HCT116 (cell line): ENCODE measurements at regions not wholly inside any gene's neighbourhood (a gene's known extent, or its start where the extent isn't known, plus 50 kb on each side); places are given as distances from the start of the nearest gene placed in this dataset.

Experiments
- ATAC-seq: fragments of 200-7000 bp; cut with Tn5 transposase; 2 replicates; pipeline ENCODE4 v1.9.1; 2020; ENCODE audit warnings: mild to moderate bottlenecking, moderate library complexity
- BruUV-seq: library from RNA; stranded (reverse); fragments of 400-500 nt; replicated peaks from 2 replicates; lab custom pipeline; 2021; lab: Mats Ljungman, UMichigan
- CTCF ChIA-PET: fragments of 300-600 bp; sonication (Branson Sonifier 250); formaldehyde crosslinking; loops from one replicate; lab custom pipeline; 2021; ENCODE audit warnings: antibody characterized with exemption; lab: Charles Lee
- POLR2A ChIA-PET: fragments of 300-600, 350-600 bp; sonication (Branson Sonifier 250); formaldehyde crosslinking; loops from one replicate; lab custom pipeline; 2021; ENCODE audit warnings: antibody characterized with exemption; lab: Charles Lee
- RAD21 ChIA-PET, 2 experiments: fragments of 300-600 bp; sonication (Branson Sonifier 250); formaldehyde crosslinking; loops; one replicate each; lab custom pipeline; 2023; ENCODE audit warnings: low total read pairs in 2 of 2; ENCODE audit not compliant: uncharacterized antibody in 2 of 2, unreplicated experiment in 2 of 2, low non-redundant PET in 1 of 2; lab: Charles Lee
- DNase-seq: peaks from one replicate; pipeline ENCODE4 v3.0.0-alpha.2; 2010; ENCODE audit warnings: low read depth, low spot score
- H2AFZ ChIP-seq: fragments of 200-600 bp; shearing (Covaris generic), sonication (generic); 2 replicates; pipeline ENCODE4 v1.6.1; 2017; ENCODE audit warnings: low read depth, mixed run types, mixed read lengths, antibody characterized with exemption, low read length; ENCODE audit not compliant: poor library complexity, severe bottlenecking
- H3K27ac ChIP-seq: 2 replicates; pipeline ENCODE4 v1.5.1; 2012; ENCODE audit warnings: low read depth, low read length
- H3K27me3 ChIP-seq: fragments of 200-600 bp; sonication (generic); 2 replicates; pipeline ENCODE4 v1.6.1; 2016; ENCODE audit warnings: mixed run types, low read length, mixed read lengths; ENCODE audit not compliant: insufficient read depth
- H3K36me3 ChIP-seq, 2 experiments: fragments of 200-500 bp in 1 of 2; fragments of 200-600 bp in 1 of 2; sonication (Bioruptor generic) in 1 of 2; sonication (generic) in 1 of 2; 2 replicates each; pipeline versions ENCODE4 v1.5.1 to v1.6.1; 2014 to 2016; ENCODE audit warnings: low read length in 2 of 2, inconsistent platforms in 1 of 2, mixed read lengths in 1 of 2, mixed run types in 1 of 2; ENCODE audit not compliant: insufficient read depth in 2 of 2, control insufficient read depth in 1 of 2
- H3K4me1 ChIP-seq, 2 experiments: fragments of 200-600 bp in 1 of 2; sonication (generic) in 1 of 2; 2 replicates each; pipeline versions ENCODE4 v1.5.1 to v1.6.1; 2012 to 2017; ENCODE audit warnings: low read length in 2 of 2, inconsistent platforms in 1 of 2, mild to moderate bottlenecking in 1 of 2, mixed read lengths in 1 of 2, mixed run types in 1 of 2, moderate library complexity in 1 of 2; ENCODE audit not compliant: insufficient read depth in 2 of 2, control insufficient read depth in 1 of 2
- H3K4me2 ChIP-seq: fragments of 200-600 bp; sonication (generic); 2 replicates; pipeline ENCODE4 v1.6.1; 2017; ENCODE audit warnings: mixed run types, low read length, mixed read lengths
- H3K4me3 ChIP-seq, 2 experiments: fragments of 200-600 bp in 1 of 2; sonication (generic) in 1 of 2; replicated peaks in 1 of 2; 2 replicates each; pipeline ENCODE4 v1.5.1; 2011 to 2016; ENCODE audit warnings: low read length in 2 of 2, control low read depth in 1 of 2, low read depth in 1 of 2, mild to moderate bottlenecking in 1 of 2, mixed read lengths in 1 of 2, mixed run types in 1 of 2
- H3K79me2 ChIP-seq: fragments of 200-600 bp; sonication (generic); 2 replicates; pipeline ENCODE4 v1.6.1; 2017; ENCODE audit warnings: mild to moderate bottlenecking, mixed run types, low read length, moderate library complexity, mixed read lengths; ENCODE audit not compliant: insufficient read depth
- H3K9ac ChIP-seq: fragments of 200-600 bp; sonication (generic); 2 replicates; pipeline ENCODE4 v1.6.1; 2016; ENCODE audit warnings: low read length, mixed read lengths
- H3K9me2 ChIP-seq: fragments of 200-600 bp; sonication (generic), shearing (Covaris generic); 2 replicates; pipeline ENCODE4 v1.6.1; 2017; ENCODE audit warnings: mixed run types, mild to moderate bottlenecking, moderate library complexity; ENCODE audit not compliant: insufficient read depth
- H3K9me3 ChIP-seq, 2 experiments: fragments of 200-500 bp in 1 of 2; fragments of 200-600 bp in 1 of 2; sonication (Bioruptor generic) in 1 of 2; sonication (generic) in 1 of 2; 2 replicates each; pipeline ENCODE4 v1.6.1; 2014 to 2017; ENCODE audit warnings: low read length in 2 of 2, mixed read lengths in 2 of 2, inconsistent platforms in 1 of 2, low read depth in 1 of 2, mild to moderate bottlenecking in 1 of 2, mixed run types in 1 of 2, moderate library complexity in 1 of 2; ENCODE audit not compliant: control insufficient read depth in 1 of 2, insufficient read depth in 1 of 2
- H4K20me1 ChIP-seq: fragments of 200-600 bp; sonication (generic), shearing (Covaris generic); 2 replicates; pipeline ENCODE4 v1.6.1; 2017; ENCODE audit warnings: mixed run types, mild to moderate bottlenecking, moderate library complexity; ENCODE audit not compliant: insufficient read depth
- EGR1 ChIP-seq: IDR thresholded peaks from 2 replicates; pipeline ENCODE4 v1.6.1; 2012; ENCODE audit warnings: low read depth
- ELF1 ChIP-seq: IDR thresholded peaks from 2 replicates; pipeline ENCODE4 v1.6.1; 2012; ENCODE audit warnings: low read depth, borderline replicate concordance
- EZH2 ChIP-seq: fragments of 200-600 bp; sonication (generic); IDR thresholded peaks from 2 replicates; pipeline ENCODE4 v1.6.1; 2017; ENCODE audit warnings: antibody characterized with exemption, mixed run types
- EZH2phosphoT487 ChIP-seq: fragments of 200-600 bp; IDR thresholded peaks from 2 replicates; pipeline ENCODE4 v1.6.1; 2018; ENCODE audit warnings: antibody characterized with exemption, borderline replicate concordance
- FOSL1 ChIP-seq: IDR thresholded peaks from 2 replicates; pipeline ENCODE4 v1.6.1; 2012; ENCODE audit warnings: low read depth
- JUND ChIP-seq: IDR thresholded peaks from 2 replicates; pipeline ENCODE4 v1.6.1; 2012
- POLR2A ChIP-seq: IDR thresholded peaks from 2 replicates; pipeline ENCODE4 v1.7.0; 2011; ENCODE audit warnings: borderline replicate concordance; ENCODE audit not compliant: insufficient read depth, insufficient read length; ENCODE audit errors: extremely low read depth
- POLR2AphosphoS5 ChIP-seq: IDR thresholded peaks from 2 replicates; pipeline ENCODE4 v1.6.1; 2011; ENCODE audit warnings: mild to moderate bottlenecking, low read depth, low read length, moderate library complexity
- RAD21 ChIP-seq: IDR thresholded peaks from 2 replicates; pipeline ENCODE4 v1.6.1; 2012; ENCODE audit warnings: low read depth, mild to moderate bottlenecking
- SIN3A ChIP-seq: IDR thresholded peaks from 2 replicates; pipeline ENCODE4 v1.6.1; 2012; ENCODE audit warnings: low read depth
- SP1 ChIP-seq: IDR thresholded peaks from 2 replicates; pipeline ENCODE4 v1.6.1; 2012; ENCODE audit warnings: low read depth
- SRF ChIP-seq: IDR thresholded peaks from 2 replicates; pipeline ENCODE4 v1.6.1; 2012; ENCODE audit warnings: low read depth
- TCF7L2 ChIP-seq: IDR thresholded peaks from 2 replicates; pipeline ENCODE4 v1.7.0; 2011; ENCODE audit warnings: borderline replicate concordance, inconsistent platforms; ENCODE audit not compliant: insufficient read depth, insufficient read length; ENCODE audit errors: extremely low read depth
- YY1 ChIP-seq: IDR thresholded peaks from 2 replicates; pipeline ENCODE4 v1.6.1; 2011; ENCODE audit warnings: low read length, low read depth, moderate library complexity, mild to moderate bottlenecking; ENCODE audit not compliant: insufficient replicate concordance; ENCODE audit errors: extremely low read depth
- ZFX ChIP-seq: fragments of 450-650 bp; IDR thresholded peaks from 2 replicates; pipeline ENCODE4 v1.6.1; 2017
- ZNF274 ChIP-seq: fragments of 200-500 bp; sonication (Bioruptor generic); IDR thresholded peaks from 2 replicates; pipeline ENCODE4 v1.6.1; 2014; ENCODE audit warnings: mild to moderate bottlenecking, low read depth, low read length, inconsistent platforms
- intact Hi-C: fragments of 100-400 bp; cut with micrococcal nuclease; formaldehyde crosslinking; loops from 2 replicates; pipeline ENCODE4 v1.10.0; 2022
- TF ChIP-seq, protein P1 (sequence below): IDR thresholded peaks from 2 replicates; pipeline ENCODE4 v1.6.1; 2012; ENCODE audit warnings: low read depth
- TF ChIP-seq, protein P2 (sequence below): IDR thresholded peaks from 2 replicates; pipeline ENCODE4 v1.6.1; 2012

GRCh38 chr16:34801875-34802274 is 1342.5 kb downstream of the TP53TG3F start:
- H3K9me2 ChIP-seq, result no peaks in the 10 kb centered on the region
- H3K9me3 ChIP-seq, result peaks cover 0 to 4% of the 10 kb centered on the region in 2 experiments; a peak in 2 of 4 replicates
- ATAC-seq (no peak), DNase-seq (no peak)
- H3K27me3 ChIP-seq, result no peaks in the 10 kb centered on the region
- H3K4me2 ChIP-seq, result no peak overlapping the region
- H3K36me3 ChIP-seq, result no peaks in the 10 kb centered on the region
- no peak overlapping the region for H3K9ac ChIP-seq
- BruUV-seq, result no TSS peak
- no peak overlapping the region for H3K4me3 ChIP-seq
- H3K27ac ChIP-seq, result no peak overlapping the region
- RAD21 ChIA-PET, result no interaction called here
- H3K79me2 ChIP-seq, result no peaks in the 10 kb centered on the region
- intact Hi-C loops, result no loop called here
- no peak overlapping the region for H2AFZ ChIP-seq
- CTCF ChIA-PET, result no interaction called here
- POLR2A ChIA-PET, result no interaction called here
- H3K4me1 ChIP-seq, result no peaks in the 10 kb centered on the region
- TF ChIP-seq RAD21 (no peak), SP1 (no peak), POLR2AphosphoS5 (no peak), ZNF274 (no peak), JUND (no peak), ZFX (no peak), POLR2A (no peak), EGR1 (no peak), EZH2phosphoT487 (no peak), FOSL1 (no peak), SRF (no peak), EZH2 (no peak), ELF1 (no peak), TCF7L2 (no peak), SIN3A (no peak), YY1 (no peak)
- TF ChIP-seq, protein P1, sequence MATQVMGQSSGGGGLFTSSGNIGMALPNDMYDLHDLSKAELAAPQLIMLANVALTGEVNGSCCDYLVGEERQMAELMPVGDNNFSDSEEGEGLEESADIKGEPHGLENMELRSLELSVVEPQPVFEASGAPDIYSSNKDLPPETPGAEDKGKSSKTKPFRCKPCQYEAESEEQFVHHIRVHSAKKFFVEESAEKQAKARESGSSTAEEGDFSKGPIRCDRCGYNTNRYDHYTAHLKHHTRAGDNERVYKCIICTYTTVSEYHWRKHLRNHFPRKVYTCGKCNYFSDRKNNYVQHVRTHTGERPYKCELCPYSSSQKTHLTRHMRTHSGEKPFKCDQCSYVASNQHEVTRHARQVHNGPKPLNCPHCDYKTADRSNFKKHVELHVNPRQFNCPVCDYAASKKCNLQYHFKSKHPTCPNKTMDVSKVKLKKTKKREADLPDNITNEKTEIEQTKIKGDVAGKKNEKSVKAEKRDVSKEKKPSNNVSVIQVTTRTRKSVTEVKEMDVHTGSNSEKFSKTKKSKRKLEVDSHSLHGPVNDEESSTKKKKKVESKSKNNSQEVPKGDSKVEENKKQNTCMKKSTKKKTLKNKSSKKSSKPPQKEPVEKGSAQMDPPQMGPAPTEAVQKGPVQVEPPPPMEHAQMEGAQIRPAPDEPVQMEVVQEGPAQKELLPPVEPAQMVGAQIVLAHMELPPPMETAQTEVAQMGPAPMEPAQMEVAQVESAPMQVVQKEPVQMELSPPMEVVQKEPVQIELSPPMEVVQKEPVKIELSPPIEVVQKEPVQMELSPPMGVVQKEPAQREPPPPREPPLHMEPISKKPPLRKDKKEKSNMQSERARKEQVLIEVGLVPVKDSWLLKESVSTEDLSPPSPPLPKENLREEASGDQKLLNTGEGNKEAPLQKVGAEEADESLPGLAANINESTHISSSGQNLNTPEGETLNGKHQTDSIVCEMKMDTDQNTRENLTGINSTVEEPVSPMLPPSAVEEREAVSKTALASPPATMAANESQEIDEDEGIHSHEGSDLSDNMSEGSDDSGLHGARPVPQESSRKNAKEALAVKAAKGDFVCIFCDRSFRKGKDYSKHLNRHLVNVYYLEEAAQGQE, result no peak
- TF ChIP-seq, protein P2, sequence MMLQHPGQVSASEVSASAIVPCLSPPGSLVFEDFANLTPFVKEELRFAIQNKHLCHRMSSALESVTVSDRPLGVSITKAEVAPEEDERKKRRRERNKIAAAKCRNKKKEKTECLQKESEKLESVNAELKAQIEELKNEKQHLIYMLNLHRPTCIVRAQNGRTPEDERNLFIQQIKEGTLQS, result no peak
- H4K20me1 ChIP-seq, result no peaks in the 10 kb centered on the region
